GDM1 (cell line): ENCODE measurements at regions not wholly inside any gene's neighbourhood (a gene's known extent, or its start where the extent isn't known, plus 50 kb on each side); places are given as distances from the start of the nearest gene placed in this dataset.
"Not testable (repeated sequence)": the region's sequence is repeated elsewhere in the genome, so short reads cannot be mapped to it uniquely, and the experiment has no call there.

ENCODE experiments used
- DNase-seq: peaks from one replicate; lab custom pipeline; 2025; lab: John Stamatoyannopoulos, UW

- DNase-seq = no peak
These were observed 210.3 kb downstream of the OPA1 start for GRCh38 chr3:193803288-193803687.

- DNase-seq = no peak
These were observed 212.4 kb downstream of the OPA1 start for GRCh38 chr3:193805448-193805847.

- DNase-seq = no peak
These were observed 215.3 kb downstream of the OPA1 start for GRCh38 chr3:193808317-193808716.

DNA sequence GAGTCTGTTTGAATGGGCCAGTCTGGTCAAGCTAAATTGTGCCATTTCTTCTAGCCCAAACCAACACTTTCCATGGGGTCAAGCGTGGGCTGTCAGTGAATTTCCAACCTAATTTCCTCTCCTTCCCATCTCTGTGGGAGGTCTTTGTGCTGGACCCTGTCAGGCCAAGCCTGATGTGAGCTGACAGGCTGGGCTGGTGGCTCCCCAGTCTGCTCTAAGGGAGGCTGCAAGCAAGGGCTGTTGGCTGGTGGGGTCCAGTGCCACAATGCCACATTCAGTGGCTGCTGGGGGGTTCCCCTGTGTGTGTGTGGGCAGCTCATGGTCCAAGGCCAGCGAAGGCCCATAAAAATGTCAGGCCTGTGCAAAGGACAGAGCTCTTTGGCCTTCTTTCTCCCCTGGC, 216.1 kb downstream of the OPA1 start:
- DNase-seq = no peak

GRCh38 chr3:193812078-193812725, 219.2 kb downstream of the OPA1 start:
- no peak for DNase-seq

GRCh38 chr3:193812791-193813500, 219.9 kb downstream of the OPA1 start:
- DNase-seq = no peak

GRCh38 chr3:193813501-193813830, 220.5 kb downstream of the OPA1 start:
- no peak for DNase-seq

DNA sequence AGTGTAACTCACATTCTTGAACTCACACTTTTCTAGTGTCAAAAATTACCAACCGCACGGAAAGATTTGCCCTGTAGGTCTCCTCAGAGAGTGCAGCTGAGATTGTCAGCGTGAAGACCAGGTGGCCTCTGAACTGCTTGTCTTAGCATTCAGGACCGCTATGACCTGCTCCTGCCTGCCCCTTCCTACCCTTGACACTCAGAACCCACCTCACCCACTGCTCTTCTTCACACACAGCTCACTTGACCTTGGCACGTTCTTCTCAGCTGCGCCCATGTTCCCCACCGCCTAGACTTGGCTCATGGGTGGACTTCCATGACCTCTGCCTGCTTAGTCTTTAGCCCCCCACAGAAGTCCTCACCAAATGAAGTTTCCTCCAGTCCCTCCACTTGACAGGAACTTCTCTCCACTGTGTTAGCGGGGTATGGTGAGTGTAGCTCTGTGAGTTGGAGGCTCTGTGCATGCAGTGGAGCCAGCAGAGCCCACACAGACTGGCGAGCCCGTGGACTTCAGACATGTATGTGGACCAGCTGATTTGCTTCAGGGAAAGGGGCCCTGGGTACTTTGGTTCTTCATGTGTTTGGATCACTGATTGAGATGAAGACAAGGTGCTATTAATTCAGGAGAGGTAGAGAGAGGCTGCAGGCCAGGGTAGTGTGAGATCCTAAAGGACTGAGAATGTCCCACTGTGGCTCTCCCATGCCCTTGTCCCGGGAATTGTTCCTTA, 221.3 kb downstream of the OPA1 start:
- DNase-seq = no peak

DNA sequence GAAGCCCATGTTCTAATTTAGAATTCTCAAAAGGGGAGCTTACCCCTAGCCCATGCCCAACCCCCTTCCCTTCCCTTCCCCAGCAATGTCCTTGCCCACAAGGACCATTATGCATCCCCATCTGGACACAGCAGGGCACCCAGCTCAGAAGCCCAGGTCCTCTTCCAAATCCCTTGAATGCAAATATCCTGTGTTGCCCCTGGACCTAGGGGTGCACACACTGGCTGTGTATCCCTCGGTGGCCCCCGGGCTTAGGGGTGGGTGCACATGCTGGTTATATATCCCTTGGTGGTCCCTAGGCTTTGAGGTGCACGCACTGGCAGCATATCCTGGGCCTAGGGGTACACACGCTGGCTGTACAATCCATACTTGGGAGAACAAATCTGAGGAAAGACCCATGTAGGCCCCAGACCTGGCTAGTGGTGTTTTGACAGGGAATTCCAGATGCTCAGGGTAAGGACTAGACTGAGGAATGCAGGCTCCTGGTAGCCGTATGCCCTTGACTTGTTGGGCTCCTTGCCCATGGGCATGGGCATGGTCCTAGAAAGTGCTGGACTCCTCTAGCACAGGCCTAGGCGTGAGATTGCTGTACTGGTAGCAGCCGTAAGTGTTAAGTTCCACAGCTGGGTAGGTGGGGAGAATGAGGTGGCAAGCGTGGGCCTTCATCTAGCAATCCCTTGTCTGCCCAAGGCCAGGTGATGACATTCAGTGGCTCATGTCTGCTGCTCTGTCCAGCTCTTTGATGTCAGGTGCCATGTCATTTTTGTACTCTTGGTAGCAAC, 222.4 kb downstream of the OPA1 start:
- no peak for DNase-seq

DNA sequence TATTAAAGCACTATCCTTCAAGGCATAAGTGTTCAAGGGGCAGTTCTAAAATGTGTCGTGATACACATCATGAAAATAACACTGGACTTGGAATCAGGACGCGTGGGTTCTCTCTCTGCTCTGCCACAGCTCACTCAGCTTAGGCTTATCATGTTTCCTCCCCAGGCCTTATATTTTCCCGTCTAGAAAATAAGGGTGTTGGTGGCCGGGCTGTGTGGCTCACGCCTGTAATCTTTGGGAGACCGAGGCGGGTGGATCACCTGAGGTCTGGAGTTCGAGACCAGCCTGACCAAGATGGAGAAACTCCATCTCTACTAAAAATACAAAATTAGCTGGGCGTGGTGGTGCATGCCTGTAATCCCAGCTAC, 223.0 kb downstream of the OPA1 start:
- no peak for DNase-seq

- DNase-seq = no peak
These were observed 223.8 kb downstream of the OPA1 start for GRCh38 chr3:193816656-193817311.

GRCh38 chr3:193819117-193820010, 226.4 kb downstream of the OPA1 start:
- no peak for DNase-seq

DNA sequence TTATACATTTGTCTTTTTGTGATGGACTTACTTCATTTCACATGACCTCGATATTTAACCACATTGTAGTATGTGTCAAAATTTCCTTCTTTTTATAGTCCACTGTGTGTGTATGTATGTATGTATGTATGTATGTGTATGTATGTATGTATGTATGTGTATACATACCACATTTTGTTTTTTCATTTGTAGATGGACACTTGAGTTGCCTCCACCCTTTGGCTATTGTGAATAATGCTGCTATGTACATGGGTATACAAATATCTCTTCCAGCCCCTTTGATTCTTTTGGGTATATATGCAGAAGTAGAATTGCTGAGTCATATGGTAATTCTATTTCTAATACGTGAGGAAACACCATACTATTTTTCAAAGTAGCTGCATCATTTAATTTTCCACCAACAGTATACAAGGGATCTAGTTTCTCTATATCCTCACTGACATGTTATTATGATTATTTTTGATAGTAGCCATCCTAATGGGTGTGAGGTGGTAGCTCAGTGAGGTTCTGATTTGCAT, 228.2 kb downstream of the OPA1 start:
- no peak for DNase-seq

DNA sequence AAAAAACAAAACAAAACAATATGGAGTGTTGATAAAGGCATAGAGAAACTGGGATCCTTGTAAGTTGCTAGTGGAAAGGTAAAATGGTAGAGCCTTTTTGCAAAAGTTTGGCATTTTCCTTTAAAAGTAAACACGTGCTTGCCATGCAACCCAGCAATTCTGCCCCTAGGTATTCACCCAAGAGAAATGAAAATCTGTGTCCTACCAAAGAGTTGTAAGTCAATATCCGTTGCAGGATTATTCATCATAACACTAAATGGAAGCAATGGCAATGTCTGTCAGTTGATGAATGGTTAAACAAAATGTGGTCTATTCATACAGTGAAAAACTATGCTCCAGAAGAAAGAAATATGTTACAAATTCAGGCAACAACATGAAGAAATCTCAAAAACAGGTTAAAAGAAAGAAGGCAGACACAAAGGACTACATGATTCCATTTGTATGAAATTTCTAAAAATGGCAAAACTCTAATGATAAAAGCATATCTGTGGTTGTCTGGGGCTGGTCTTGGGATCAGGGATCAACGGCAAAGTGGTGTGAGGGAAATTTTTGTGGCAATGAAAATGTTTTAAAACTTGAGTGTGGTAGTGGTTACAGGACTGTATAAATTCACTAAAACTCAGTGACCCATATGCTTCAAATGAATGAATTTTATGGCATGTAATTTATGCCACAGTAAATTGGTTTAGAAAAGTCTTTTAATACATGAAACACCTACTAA, 229.6 kb downstream of the OPA1 start:
- no peak for DNase-seq

GRCh38 chr3:193823213-193823605, 230.2 kb downstream of the OPA1 start:
- DNase-seq = not testable (repeated sequence)

GRCh38 chr3:193824365-193824764, 231.4 kb downstream of the OPA1 start:
- DNase-seq = no peak

GRCh38 chr3:193825617-193826016, 232.6 kb downstream of the OPA1 start:
- no peak for DNase-seq

DNA sequence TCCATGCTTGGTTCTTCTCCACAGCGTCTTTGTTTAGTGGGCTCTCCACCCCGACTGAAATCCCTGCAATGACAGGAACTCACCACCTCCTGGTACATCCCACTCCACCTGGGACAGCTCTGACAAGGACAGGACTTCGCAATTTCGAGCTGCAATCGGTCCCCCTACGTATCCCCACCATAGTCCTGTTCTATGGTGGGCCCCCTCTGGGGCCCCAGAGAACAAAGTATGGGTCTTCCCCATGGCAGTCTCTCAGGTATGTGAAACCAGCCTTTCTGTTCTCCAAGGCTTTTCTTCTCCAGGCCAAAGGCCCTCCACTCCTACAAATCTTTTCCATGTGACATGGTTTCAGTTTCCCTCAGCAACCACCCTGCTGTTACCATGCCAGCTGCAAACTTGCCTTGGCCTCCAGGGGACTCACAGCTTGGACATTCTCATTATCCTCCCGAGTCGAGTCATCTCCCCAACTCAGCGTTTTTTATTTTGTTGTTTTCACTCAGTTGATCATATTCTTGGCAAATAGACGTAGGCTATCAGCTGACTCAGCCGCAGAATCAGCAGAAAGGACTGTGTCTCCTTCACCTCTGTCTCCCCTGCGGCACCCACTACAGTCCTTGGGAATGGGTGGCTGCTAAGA, 233.3 kb downstream of the OPA1 start:
- no peak for DNase-seq

DNA sequence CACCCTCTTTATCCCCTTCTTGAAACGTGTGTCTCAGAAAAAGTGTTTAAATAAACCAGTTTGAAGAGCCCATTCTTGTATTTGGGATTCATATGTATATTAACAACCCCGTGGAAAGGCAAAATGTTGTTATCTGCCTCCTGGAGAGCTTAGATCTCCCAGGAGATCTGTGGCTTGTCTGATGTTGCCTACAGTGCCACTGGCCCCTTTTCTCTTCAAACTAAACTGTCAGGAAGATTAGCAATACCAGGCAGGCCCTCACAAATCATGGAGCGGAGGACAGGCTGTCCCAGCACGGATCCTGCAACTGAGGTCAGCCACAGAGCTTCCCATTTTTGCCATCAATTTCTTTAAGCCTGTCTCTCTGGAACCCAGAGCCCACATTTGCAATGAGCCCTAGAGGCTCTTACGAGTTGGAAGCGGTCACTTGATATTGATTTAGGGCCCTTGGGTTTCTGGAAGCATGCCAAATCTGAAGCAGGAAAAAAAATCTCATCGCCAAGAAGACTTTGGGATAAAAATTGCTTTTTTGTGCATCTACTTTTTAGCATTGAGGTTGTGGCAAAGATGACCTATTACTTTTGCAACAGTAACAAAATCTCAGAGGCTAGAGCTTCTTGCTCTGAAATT, 234.1 kb downstream of the OPA1 start:
- DNase-seq = no peak
